Islet of Langerhans (tissue), 1 donor: ENCODE measurements at regions not wholly inside any gene's neighbourhood (a gene's known extent, or its start where the extent isn't known, plus 50 kb on each side); places are given as distances from the start of the nearest gene placed in this dataset.

ENCODE experiments used
- FAIRE-seq: peaks from one replicate; lab custom pipeline; 2011; peaks lifted over from hg19 to GRCh38; lab: Jason Lieb, UNC

GRCh38 chr2:56444339-56444738 is 260.5 kb downstream of the CCDC85A start:
- no peak for FAIRE-seq

- FAIRE-seq = no peak
These were observed 264.7 kb downstream of the CCDC85A start for GRCh38 chr2:56448403-56449001.

GRCh38 chr2:56449002-56449431 is 265.2 kb downstream of the CCDC85A start:
- FAIRE-seq = no peak

- no peak for FAIRE-seq
These were observed 265.7 kb downstream of the CCDC85A start for GRCh38 chr2:56449449-56449860.

GRCh38 chr2:56450047-56450446 is 266.3 kb downstream of the CCDC85A start:
- no peak for FAIRE-seq

- no peak for FAIRE-seq
These were observed 267.0 kb downstream of the CCDC85A start for GRCh38 chr2:56450772-56451171.

GRCh38 chr2:56455642-56456041 is 271.9 kb downstream of the CCDC85A start:
- no peak for FAIRE-seq

- no peak for FAIRE-seq
These were observed 273.0 kb downstream of the CCDC85A start for GRCh38 chr2:56456791-56457190.

GRCh38 chr2:56460508-56460907 is 276.7 kb downstream of the CCDC85A start:
- no peak for FAIRE-seq

GRCh38 chr2:56464066-56464465 is 280.3 kb downstream of the CCDC85A start:
- no peak for FAIRE-seq

GRCh38 chr2:56464613-56465012 is 280.8 kb downstream of the CCDC85A start:
- no peak for FAIRE-seq

GRCh38 chr2:56465491-56465890 is 281.7 kb downstream of the CCDC85A start:
- no peak for FAIRE-seq

GRCh38 chr2:56473524-56473923 is 289.7 kb downstream of the CCDC85A start:
- no peak for FAIRE-seq

GRCh38 chr2:56474412-56475158 is 290.8 kb downstream of the CCDC85A start:
- peak; percentile 97 for FAIRE-seq

- FAIRE-seq = no peak
These were observed 291.4 kb downstream of the CCDC85A start for GRCh38 chr2:56475191-56475590.

- FAIRE-seq = no peak
These were observed 292.8 kb downstream of the CCDC85A start for GRCh38 chr2:56476509-56477071.

GRCh38 chr2:56478027-56478426 is 294.2 kb downstream of the CCDC85A start:
- FAIRE-seq = peak; percentile 78

- no peak for FAIRE-seq
These were observed 299.3 kb downstream of the CCDC85A start for GRCh38 chr2:56483081-56483480.

GRCh38 chr2:56484906-56485305 is 301.1 kb downstream of the CCDC85A start:
- FAIRE-seq = no peak

- FAIRE-seq = no peak
These were observed 316.5 kb downstream of the CCDC85A start for GRCh38 chr2:56500317-56500716.

- no peak for FAIRE-seq
These were observed 318.8 kb downstream of the CCDC85A start for GRCh38 chr2:56502616-56503015.

- no peak for FAIRE-seq
These were observed 322.1 kb downstream of the CCDC85A start for GRCh38 chr2:56505885-56506284.

- no peak for FAIRE-seq
These were observed 324.9 kb downstream of the CCDC85A start for GRCh38 chr2:56508662-56509061.

- FAIRE-seq = no peak
These were observed 326.8 kb downstream of the CCDC85A start for GRCh38 chr2:56510610-56511009.
